Fibroblast of lung (primary cell): ENCODE measurements at regions not wholly inside any gene's neighbourhood (a gene's known extent, or its start where the extent isn't known, plus 50 kb on each side); places are given as distances from the start of the nearest gene placed in this dataset.

ENCODE experiments used
- DNase-seq, 2 donors: peaks; one replicate each; pipeline versions ENCODE4 v3.0.0 to v3.0.0-alpha.2; 2010; ENCODE audit warnings: low read depth in 2 of 2
- H2AFZ ChIP-seq: 2 replicates; pipeline ENCODE4 v1.5.1; 2012; ENCODE audit warnings: low read length, control low read depth, inconsistent platforms
- H3K27ac ChIP-seq: 2 replicates; pipeline ENCODE4 v1.5.1; 2011; ENCODE audit warnings: low read length, control low read depth; ENCODE audit not compliant: insufficient read depth
- H3K27me3 ChIP-seq: 2 replicates; pipeline ENCODE4 v1.5.1; 2011; ENCODE audit warnings: mild to moderate bottlenecking, low read length; ENCODE audit not compliant: control insufficient read depth, insufficient read depth
- H3K36me3 ChIP-seq: 2 replicates; pipeline ENCODE4 v1.5.1; 2011; ENCODE audit warnings: low read length; ENCODE audit not compliant: control insufficient read depth, insufficient read depth
- H3K4me1 ChIP-seq: 2 replicates; pipeline ENCODE4 v1.5.1; 2011; ENCODE audit warnings: low read length; ENCODE audit not compliant: control insufficient read depth, insufficient read depth; ENCODE audit errors: extremely low read depth
- H3K4me2 ChIP-seq: 2 replicates; pipeline ENCODE4 v1.5.1; 2011; ENCODE audit warnings: low read length, control low read depth; ENCODE audit not compliant: insufficient read depth; ENCODE audit errors: extremely low read depth
- H3K4me3 ChIP-seq, 4 experiments: fragments of 200-600 bp in 1 of 4; sonication (generic) in 1 of 4; replicated peaks in 1 of 4; 2 replicates each; pipeline ENCODE4 v1.5.1; 2011 to 2016; ENCODE audit warnings: low read length in 4 of 4, low read depth in 3 of 4, mild to moderate bottlenecking in 3 of 4, control low read depth in 2 of 4, inconsistent platforms in 1 of 4, mixed read lengths in 1 of 4; ENCODE audit not compliant: insufficient read depth in 1 of 4; ENCODE audit errors: control extremely low read depth in 1 of 4
- H3K79me2 ChIP-seq: 2 replicates; pipeline ENCODE4 v1.5.1; 2012; ENCODE audit warnings: mild to moderate bottlenecking, low read length, inconsistent platforms; ENCODE audit not compliant: control insufficient read depth, insufficient read depth
- H3K9ac ChIP-seq: 2 replicates; pipeline ENCODE4 v1.5.1; 2011; ENCODE audit warnings: mild to moderate bottlenecking, low read length, control low read depth; ENCODE audit not compliant: insufficient read depth
- H3K9me3 ChIP-seq: 2 replicates; pipeline ENCODE4 v1.5.1; 2012; ENCODE audit warnings: low read depth, low read length; ENCODE audit not compliant: control insufficient read depth, insufficient read depth
- H4K20me1 ChIP-seq: 2 replicates; pipeline ENCODE4 v1.5.1; 2011; ENCODE audit warnings: low read length; ENCODE audit not compliant: control insufficient read depth, insufficient read depth; ENCODE audit errors: extremely low read depth
- EZH2 ChIP-seq: IDR thresholded peaks from 2 replicates; pipeline ENCODE4 v1.5.1; 2012; ENCODE audit warnings: low read length, control low read depth, mild to moderate bottlenecking; ENCODE audit errors: missing control alignments
- TF ChIP-seq, protein P1 (sequence below), 2 donors: IDR thresholded peaks in 1 of 2; conservative IDR thresholded peaks in 1 of 2; 1 replicate in 1 of 2; 2 replicates in 1 of 2; pipeline ENCODE4 v1.5.1; 2011 to 2012; ENCODE audit warnings: low read length in 2 of 2, control low read depth in 1 of 2, inconsistent platforms in 1 of 2, low read depth in 1 of 2, mild to moderate bottlenecking in 1 of 2

DNA sequence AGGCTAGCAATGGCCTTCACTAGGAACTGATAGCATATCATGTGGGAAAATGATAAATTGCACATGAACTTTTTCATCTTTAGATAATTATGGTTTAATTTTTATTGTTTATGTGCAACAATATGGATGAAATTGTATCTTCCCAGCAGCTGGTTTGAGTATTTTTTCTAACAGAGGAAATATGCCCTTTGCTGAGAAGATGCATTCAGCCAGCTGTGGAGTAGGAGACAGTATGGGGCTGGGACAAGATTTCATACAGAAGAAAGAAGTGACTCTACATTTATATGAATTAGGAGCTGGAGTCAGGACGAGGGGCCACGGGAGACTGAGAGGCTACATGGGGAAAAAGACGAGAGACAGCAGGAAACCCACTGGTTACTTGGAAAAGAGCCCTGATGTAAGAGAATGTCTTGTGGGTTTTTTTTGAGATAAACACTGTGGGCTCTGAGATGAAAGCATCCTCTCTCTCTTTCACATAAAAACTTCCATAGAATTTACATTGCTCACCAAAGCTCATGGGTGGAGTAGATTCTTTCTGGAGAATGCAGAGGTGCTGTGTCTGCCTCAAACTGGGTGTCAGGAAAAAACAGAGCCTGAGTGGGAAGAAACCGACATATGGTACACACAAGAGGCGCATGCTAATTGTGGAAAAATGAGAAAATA lies 115.2 kb upstream of the PDZRN3 start:
- peak; percentile 62 to 85 for DNase-seq

DNA sequence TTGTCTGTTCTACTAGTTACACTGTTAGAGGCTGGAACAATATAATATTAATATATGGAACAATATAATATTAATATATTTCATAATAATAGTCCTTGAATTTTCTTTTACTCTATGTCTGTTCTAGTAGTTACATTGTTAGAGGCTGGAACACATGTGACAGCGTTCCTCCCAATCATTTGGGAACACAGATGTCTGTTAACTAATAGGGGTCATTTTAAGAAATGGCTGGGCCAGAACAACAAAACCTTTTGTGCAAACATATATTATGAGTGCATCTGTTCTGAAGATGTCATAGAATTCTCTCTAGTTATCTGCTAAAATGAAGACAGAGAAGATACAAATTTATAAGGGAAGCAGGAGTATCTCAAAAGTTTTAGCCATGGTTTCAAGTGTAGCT lies 114.0 kb upstream of the PDZRN3 start:
- Histone ChIP-seq H3K4me1 (no peaks in the 10 kb centered on the region), H3K36me3 (no peaks in the 10 kb centered on the region), H3K4me3 (no peak overlapping the region), H3K27ac (no peak overlapping the region), H3K9me3 (no peaks in the 10 kb centered on the region), H3K9ac (no peak overlapping the region), H3K27me3 (no peaks in the 10 kb centered on the region), H2AFZ (no peak overlapping the region), H3K4me2 (no peak overlapping the region), H3K79me2 (no peaks in the 10 kb centered on the region), H4K20me1 (no peaks in the 10 kb centered on the region)
- no peak for DNase-seq
- no peak for TF ChIP-seq EZH2
- TF ChIP-seq, protein P1, sequence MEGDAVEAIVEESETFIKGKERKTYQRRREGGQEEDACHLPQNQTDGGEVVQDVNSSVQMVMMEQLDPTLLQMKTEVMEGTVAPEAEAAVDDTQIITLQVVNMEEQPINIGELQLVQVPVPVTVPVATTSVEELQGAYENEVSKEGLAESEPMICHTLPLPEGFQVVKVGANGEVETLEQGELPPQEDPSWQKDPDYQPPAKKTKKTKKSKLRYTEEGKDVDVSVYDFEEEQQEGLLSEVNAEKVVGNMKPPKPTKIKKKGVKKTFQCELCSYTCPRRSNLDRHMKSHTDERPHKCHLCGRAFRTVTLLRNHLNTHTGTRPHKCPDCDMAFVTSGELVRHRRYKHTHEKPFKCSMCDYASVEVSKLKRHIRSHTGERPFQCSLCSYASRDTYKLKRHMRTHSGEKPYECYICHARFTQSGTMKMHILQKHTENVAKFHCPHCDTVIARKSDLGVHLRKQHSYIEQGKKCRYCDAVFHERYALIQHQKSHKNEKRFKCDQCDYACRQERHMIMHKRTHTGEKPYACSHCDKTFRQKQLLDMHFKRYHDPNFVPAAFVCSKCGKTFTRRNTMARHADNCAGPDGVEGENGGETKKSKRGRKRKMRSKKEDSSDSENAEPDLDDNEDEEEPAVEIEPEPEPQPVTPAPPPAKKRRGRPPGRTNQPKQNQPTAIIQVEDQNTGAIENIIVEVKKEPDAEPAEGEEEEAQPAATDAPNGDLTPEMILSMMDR (conservative IDR thresholded peaks at IDR 0.05 in 1 of 2, IDR thresholded peaks at IDR 0.05 in 1 of 2; ENCODE audit: low read depth in 1 of 2, low read length in 2 of 2): no peak

More for the DNA sequence above, 115.2 kb upstream of the PDZRN3 start:
- no peak overlapping the region for H3K4me3 ChIP-seq
- H2AFZ ChIP-seq: no peak overlapping the region
- no peaks in the 10 kb centered on the region for H3K36me3 ChIP-seq
- H3K4me2 ChIP-seq: no peak overlapping the region
- no peaks in the 10 kb centered on the region for H3K4me1 ChIP-seq
- no peaks in the 10 kb centered on the region for H3K79me2 ChIP-seq
- H3K9ac ChIP-seq: no peak overlapping the region
- no peaks in the 10 kb centered on the region for H3K27me3 ChIP-seq
- H3K27ac ChIP-seq: no peak overlapping the region
- H3K9me3 ChIP-seq: no peaks in the 10 kb centered on the region
- no peaks in the 10 kb centered on the region for H4K20me1 ChIP-seq
- no peak for TF ChIP-seq EZH2
- TF ChIP-seq, protein P1 (conservative IDR thresholded peaks at IDR 0.05 in 1 of 2, IDR thresholded peaks at IDR 0.05 in 1 of 2; ENCODE audit: low read depth in 1 of 2, low read length in 2 of 2): no peak

DNA sequence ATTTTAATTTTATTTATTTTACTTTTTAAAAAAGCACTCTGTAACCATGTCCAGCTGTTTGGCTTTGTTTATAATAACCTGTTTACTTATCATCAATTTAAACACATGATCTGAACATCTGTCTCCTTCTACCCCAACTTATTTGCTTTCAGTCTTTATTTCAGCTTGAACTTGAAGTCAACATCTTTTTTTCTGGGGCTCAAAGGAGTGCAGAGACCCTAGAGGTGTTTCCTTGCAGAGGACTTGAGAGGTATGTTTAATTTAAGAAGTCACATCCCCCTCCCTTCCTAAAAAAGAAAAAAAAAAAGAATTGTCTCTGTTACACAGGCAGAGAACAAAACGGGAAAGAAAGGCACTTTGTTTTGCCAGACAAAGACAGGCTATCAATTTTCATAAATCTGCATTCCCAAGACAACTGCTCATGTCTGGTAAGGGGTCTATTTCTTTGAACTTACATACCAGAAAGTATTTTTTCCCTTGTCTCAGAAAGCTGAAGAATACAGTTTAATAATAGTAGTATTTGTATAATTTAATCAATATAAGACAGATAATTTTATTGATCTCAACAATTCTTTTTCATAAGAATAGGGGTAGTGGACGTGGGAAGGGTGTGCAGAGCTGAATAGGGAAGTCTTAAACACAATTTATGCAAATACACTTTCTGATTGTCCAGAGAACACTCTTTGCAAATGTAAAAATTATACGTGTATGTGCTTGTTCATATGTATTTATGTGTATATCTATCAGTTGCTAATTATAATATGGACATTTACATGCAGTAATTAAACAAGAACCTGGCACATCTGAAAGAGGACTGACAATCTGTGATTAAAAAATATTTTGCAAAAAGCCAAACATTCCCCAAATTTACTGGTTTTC lies 109.7 kb upstream of the PDZRN3 start:
- peak overlapping the region; percentile 55 for H3K4me2 ChIP-seq
- H3K27ac ChIP-seq: no peak overlapping the region
- no peak overlapping the region for H2AFZ ChIP-seq
- H3K79me2 ChIP-seq: no peaks in the 10 kb centered on the region
- no peaks in the 10 kb centered on the region for H3K36me3 ChIP-seq
- peak in 1 of 2 donors; percentile 29 for DNase-seq
- no peaks in the 10 kb centered on the region for H3K9me3 ChIP-seq
- peaks cover 4% of the 10 kb centered on the region for H3K4me1 ChIP-seq
- no peak for TF ChIP-seq EZH2
- TF ChIP-seq, protein P1 (conservative IDR thresholded peaks at IDR 0.05 in 1 of 2, IDR thresholded peaks at IDR 0.05 in 1 of 2; ENCODE audit: low read depth in 1 of 2, low read length in 2 of 2): no peak
- H4K20me1 ChIP-seq: no peaks in the 10 kb centered on the region
- no peak overlapping the region for H3K4me3 ChIP-seq
- H3K9ac ChIP-seq: no peak overlapping the region
- H3K27me3 ChIP-seq: no peaks in the 10 kb centered on the region
